ENCODE measurements at regions not wholly inside any gene's neighbourhood (a gene's known extent, or its start where the extent isn't known, plus 50 kb on each side); places are given as distances from the start of the nearest gene placed in this dataset.
"Not testable (repeated sequence)": the region's sequence is repeated elsewhere in the genome, so short reads cannot be mapped to it uniquely, and the experiment has no call there.

- DNase-seq = no peak
Observed at GRCh38 chr3:109678600-109678999, 341.3 kb upstream of the DPPA4 start.

DNA sequence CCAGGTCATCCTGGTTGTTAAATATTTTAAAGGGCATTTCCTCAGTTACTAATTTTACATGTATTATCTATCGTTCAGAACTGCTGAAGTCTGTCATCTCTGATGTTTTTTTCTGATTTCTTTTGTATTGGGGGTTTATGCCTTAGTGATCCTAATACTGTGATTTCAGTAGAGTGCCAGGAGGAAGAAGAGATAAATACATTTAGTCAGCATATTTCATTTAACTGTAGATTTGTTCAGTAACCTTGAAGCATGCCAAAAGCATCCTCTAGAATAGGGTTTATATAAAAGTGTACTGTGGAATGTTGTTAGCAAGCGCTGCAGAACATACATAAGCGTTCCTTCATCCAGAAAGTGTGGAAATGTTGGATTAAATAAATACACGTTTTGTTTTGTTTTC, 342.3 kb upstream of the DPPA4 start:
- no peak for DNase-seq

DNA sequence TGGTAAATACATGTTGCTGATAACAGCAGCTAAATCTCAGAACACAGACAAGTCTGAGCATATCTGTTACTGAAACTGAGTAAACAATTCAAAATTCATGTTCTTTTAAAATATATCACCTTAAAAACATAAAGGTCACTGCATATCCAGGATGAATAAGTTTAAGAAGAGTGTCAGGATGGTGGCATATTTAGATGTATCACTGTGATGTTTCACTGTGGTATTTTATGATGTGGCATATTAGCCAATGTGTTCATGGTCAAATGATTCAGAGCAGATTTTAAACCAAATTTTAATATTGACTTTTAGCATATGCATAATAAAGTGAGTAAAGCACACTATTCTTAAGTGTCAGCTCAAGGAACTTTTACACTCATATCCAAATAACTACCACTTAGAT, 346.4 kb upstream of the DPPA4 start:
- DNase-seq = no peak

- DNase-seq = peak in 1 of 3 donors; percentile 0
Observed at GRCh38 chr3:109685084-109686079, 348.0 kb upstream of the DPPA4 start.

DNA sequence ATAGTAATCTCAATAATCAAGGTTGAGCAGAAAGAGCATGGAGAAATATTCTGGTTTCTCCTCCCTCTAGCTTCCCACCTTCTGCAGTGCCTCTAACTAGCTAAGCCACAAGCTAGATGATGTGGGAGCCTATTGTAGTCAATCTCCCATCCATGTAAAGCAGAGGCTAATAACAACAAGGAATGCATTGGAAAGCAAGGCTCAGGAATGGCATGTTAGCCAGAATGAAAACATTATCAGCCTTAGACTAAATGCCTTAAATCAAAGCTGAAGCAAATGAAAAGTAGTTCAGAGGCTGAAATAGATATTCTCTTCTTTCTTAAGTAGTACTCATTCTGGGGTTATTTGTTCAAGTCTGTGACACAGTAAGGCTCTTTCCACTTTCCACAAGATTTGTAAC, 350.3 kb upstream of the DPPA4 start:
- no peak for DNase-seq

GRCh38 chr3:109696932-109697331, 359.6 kb upstream of the DPPA4 start:
- no peak for DNase-seq

DNA sequence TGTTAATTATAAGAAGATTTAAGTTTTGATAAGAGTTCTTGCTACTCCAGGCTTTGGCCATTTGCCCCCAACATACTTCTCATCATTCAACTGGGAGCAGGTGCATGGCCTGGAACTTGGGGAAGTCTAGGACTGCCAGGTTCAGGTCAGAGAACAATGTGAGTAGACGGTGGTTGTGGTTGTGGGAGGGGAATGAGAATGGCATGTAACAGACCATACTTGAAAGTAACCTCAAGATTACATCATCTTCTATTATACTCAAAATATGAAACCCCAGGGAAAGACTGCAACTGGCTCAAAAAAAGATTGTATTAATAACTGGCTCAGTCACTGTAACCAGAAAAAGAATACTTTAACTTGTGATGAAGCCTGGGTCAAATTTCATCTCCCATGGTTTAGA, 364.9 kb upstream of the DPPA4 start:
- DNase-seq = no peak

DNA sequence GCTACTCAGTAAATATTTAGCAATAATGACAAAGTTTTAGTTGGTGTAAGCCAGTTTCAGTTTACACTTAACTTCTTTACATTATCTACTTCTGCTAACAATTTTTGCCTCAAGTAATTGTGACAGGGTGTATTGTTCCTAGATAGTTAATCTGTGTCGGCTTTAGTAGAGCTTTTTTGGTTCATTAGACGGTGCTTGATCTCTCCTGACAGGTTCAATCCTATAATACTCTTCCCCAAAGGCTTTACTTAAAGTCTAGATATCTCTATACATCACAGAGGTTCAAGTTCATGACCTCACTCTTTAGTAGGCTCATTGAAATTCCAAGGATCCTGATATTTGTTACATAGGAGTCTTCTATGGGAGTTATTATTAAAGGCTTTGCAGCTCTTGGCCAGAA, 365.6 kb upstream of the DPPA4 start:
- no peak for DNase-seq

- not testable (repeated sequence) for DNase-seq
Observed at GRCh38 chr3:109705133-109705532, 367.8 kb upstream of the DPPA4 start.

GRCh38 chr3:109707617-109708016, 370.3 kb upstream of the DPPA4 start:
- no peak for DNase-seq

- DNase-seq = no peak
Observed at GRCh38 chr3:109713288-109713687, 375.9 kb upstream of the DPPA4 start.

DNA sequence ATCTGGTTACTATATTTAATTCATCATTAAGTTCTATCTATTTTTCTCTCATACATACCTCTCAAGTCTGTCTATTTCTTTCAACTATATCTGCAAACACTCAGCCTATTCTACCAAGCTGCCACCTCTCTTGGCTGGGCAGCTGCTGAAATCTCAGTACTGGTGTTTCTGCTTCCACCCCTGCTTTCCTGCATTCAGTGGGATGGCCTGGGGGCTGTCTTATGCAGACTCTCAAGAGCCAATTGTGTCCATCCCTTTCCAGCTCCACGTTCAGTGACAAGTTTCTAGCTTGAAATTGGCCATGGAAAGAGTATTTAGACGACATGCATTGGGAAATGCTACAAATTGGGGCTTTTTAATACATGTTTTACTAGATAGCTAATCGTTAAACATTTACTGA, 378.4 kb upstream of the DPPA4 start:
- no peak for DNase-seq

DNA sequence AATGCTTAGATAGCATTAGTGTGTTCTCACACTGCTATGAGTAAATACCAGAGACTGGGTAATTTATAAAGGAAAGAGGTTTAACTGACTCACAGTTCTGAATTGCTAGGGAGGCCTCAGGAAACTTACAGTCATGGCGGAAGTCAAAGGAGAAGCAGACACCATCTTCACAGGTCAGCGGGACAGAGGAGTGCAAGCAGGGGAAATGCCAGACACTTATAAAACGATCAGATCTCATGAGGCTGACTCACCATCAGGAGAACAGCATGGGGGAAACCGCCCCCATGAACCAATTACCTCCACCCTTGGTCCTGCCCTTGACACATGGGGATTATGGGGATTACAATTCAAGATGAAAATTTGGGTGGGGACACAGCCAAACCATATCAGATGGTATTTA, 381.5 kb upstream of the DPPA4 start:
- DNase-seq = no peak

DNA sequence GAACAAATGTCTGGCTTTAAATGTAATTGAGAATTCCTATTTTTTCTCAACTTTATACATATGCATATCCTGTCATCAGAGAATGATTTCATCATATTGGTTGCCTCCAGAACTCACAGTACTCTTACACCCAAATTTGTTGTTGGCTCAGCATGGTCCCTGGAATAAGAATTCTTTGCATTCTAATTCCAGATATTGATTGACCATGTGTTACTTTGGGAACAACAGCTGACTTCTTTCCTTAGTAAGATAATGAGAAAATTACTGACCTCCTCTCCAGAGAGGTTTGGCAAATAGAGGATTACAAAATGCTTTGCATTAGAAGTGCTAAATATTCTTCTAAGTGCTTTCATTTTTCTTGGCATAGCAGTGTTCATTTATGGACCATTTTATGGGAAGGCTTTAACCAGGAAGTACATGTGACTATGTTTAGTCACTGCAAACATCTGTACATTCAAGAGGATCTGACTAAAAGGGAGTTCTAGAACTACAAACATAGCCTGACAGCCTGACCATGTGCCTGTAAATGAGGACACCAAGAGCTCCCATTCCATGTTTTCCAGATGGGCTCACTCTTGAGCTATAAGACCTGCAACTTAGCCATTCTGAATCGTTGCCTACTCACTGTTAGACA, 391.6 kb upstream of the DPPA4 start:
- no peak for DNase-seq

- peak; percentile 58 to 64 (median 61) for DNase-seq
Observed at GRCh38 chr3:109731639-109732473, 394.5 kb upstream of the DPPA4 start.

DNA sequence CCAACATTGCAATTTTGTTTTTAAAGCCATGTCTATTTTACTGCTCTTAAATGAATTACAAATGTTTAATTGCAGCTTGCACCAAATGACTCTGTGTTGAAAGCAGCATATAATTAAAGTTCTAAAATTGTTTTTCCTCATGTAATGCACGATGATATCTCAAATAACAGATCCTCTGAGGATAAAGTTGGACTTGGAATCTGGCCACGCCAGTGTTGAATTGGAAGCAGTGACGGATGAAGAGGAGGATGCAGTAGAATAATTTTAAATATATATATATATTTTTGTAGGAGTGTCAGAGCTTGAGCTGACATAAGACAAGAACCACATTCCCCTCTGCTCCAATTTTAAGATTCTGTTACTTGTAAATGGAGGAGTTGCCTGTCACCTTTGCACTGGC, 406.6 kb upstream of the DPPA4 start:
- peak in 1 of 3 donors; percentile 14 for DNase-seq

DNA sequence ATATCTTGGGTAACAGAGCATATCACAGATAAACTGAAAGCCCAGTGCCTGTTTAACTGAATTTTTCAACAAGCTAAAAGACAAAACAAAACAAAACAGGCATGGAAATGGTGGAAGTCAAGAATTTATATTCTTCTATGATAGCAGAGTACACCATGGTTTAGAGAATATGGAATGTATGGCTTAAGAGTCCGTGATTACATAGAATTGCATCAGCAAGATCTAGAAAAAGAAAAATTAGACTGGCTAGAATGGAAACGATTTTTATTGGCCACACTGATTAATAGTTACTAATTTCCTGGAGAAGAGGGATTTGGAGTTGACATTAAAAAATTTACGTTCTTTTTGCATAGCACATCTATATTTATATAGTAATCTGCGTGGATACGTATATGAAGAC, 435.2 kb upstream of the DPPA4 start:
- DNase-seq = no peak

- no peak for DNase-seq
Observed at GRCh38 chr3:109774108-109774507, 436.8 kb upstream of the DPPA4 start.

DNA sequence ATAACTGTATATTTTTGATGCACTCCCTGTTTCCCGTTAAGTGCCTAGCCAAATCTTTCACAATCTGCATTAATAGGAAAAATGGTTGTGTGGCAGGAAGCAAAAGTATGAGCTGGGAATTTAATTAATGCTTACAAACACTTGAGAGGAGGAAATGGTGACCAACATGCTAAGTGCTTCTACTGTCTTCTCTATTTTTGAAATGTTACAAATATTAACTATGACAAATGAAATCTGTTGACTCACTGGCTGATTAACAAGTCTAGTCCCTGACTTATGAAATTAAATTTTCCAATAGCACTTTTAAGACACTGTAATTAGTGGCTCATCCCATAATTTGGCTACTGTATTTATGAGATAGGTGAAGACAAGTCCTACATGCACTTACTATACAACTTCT, 446.9 kb upstream of the DPPA4 start:
- DNase-seq = peak in 1 of 3 donors; percentile 22

GRCh38 chr3:109784852-109785631, 447.7 kb upstream of the DPPA4 start:
- no peak for DNase-seq

DNA sequence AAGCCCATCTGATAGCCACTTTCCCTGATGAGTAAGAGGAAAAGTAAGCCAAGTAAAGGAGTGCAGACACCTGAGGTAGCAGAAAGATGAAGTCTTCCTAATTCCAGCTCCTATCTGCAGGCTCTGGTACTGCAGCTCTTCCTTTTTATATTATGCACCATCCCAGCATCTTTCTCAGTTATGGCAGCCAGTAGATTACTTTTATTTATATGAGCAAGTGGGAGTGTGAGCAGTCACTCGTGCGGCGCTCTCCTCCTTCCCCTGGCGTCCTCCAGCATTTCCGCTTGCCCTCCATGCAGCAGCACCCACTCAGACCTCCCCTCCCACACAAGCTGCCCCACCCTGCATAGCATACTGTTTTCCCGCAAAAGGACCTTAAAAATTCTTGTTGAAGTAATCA, 465.9 kb upstream of the DPPA4 start:
- peak in 2 of 3 donors; percentile 5 to 10 for DNase-seq

DNA sequence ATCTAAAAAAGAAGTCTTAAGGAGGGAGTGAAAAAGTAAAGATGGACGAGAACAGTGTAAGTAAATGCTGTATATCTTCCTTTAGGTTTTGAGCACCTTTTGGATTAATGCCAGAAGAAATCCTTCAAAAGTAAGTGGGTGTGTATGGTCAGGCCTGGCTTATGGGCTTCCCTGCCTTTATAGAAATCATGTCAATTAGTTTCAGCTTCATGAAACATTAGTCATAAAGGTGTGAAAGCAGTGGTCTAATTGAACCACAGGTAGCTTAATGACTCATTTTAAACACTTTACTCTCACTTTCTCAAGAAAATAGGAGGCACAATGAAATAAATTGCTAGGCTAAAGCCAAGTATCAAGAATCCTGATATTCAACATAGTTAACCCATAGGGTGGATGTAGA, 467.4 kb upstream of the DPPA4 start:
- peak in 1 of 3 donors; percentile 6 for DNase-seq

Measured in suppressor macrophage treated with lipopolysaccharide for 1 hour (primary cell).